DMS114 treated with DMSO at 0.1 percent for 48 hours (cell line): ENCODE measurements at regions not wholly inside any gene's neighbourhood (a gene's known extent, or its start where the extent isn't known, plus 50 kb on each side); places are given as distances from the start of the nearest gene placed in this dataset.
A peak's percentile ranks its signal among the peaks of the same experiment; 100 is the strongest.
"Not testable (repeated sequence)": the region's sequence is repeated elsewhere in the genome, so short reads cannot be mapped to it uniquely, and the experiment has no call there.

ENCODE experiments used
- DNase-seq: peaks from one replicate; lab custom pipeline; 2025; ENCODE audit not compliant: unreplicated experiment; lab: John Stamatoyannopoulos, UW

DNA sequence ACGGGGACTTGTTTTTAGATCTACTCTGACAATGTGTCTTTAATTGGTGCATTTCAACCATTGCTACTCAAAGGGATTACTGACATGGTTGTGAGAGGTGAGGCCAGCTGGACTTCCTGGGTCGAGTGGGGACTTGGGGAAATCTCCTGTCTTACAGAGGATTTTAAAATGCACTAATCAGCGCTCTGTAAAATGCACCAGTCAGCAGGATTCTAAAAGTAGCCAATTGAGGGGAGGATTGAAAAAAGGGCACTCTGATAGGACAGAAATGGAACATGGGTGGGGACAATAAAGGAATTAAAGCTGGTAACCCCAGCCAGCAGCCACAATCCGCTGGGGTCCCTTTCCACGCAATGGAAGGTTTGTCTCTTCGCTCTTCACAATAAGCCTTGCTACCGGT, 122.5 kb upstream of the SNRPN start:
- DNase-seq: no peak

DNA sequence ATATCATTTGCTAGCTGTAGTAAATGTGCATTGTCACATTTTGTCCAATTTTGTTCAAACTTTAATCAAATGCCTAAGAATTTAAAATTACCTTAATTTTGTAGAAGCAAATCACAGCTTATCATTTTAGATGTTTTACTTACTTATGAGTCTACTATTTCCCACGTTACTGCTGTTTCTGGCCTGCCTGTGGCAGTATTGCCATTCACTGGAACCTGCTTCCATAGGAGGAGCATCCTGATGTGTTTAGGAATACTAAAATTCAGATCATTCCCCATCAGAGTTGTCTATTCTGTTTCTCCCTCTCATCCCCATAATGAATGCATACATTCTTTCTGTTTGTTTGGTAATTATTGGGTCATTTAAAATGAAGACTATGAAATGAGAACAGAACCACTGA, 119.5 kb upstream of the SNRPN start:
- no peak for DNase-seq

DNA sequence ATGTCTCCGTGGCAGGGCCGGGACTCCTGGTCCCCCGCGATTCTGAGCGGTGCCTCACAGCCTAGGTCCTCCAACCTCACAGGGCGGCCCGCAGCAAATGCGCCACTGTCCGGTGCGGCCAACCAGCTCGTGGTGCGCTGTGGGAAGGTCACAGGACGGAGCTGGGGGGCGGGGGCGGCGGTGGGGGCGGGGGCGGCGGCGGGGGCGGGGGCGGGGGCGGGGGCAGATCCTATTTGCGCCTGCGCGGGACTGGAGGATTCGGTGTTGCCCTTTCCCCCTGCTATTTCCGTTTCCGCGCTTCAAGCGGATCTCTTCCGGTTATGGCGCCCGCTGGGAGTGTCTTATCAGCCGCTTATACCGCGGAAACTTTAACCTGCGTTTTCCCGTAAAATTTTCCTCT, 106.7 kb upstream of the SNRPN start:
- DNase-seq: peak; percentile 64

DNA sequence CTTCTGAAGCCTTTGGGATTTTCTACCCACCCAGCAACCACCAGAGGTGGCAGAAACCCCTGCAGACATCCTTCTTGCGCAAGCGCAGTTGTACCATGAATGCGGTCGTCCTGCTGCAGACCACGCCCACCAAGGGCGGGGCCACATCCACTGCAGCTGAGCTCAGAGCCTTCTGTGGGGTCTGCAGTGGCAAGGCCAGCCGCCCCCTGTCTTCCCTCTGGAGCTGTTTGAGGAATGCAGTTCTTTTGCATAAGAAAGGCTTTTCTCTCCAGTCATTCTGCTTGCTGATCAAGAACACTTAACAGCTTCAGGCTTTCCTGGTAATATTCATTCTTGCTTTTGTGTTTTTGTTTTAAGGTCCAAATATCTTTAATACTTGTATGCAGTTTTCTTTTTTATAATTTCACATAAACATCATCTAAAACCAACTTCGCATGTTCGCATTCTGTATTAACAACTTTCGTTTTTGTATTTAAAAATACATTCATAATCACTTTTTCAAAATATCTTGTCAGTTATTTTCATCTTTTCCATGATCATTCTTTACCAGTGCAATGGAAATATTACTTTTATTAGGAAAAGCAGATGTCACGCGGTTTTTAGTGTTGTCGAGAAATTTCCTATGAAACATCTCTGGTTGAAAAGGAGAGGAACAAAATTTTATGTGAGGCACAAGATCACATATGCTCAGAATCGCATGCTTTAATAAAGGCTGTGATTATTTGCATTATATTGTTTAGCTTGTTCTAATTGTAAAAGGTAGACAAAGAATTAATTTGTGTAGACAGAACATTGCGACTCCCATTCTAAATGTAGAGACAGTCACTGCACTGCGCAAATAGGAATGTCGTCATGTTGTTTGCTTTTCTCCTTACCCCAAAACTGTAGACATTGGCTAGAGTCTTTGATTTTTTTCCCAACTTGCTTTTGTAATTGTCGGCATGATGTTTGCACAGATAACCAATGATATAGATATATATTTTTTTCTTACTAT, 98.1 kb upstream of the SNRPN start:
- no peak for DNase-seq

DNA sequence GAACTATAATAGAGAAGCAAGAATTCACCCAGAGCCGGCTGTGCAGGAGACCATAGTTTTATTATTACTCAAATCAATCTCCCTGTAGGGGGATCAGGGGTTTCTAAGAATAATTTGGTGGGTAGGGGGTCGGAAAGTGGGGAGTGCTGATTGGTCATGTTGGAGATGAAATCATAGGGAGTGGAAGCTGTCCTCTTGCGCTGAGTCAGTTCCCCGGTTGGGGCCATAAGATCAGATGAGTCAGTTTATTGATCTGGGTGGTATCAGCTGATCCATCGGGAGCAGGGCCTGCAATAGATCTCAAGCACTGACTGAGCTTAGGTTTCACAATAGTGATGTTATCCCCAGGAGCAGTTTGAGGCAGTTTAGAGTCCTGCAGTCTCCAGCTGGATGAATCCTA, 97.0 kb upstream of the SNRPN start:
- no peak for DNase-seq

DNA sequence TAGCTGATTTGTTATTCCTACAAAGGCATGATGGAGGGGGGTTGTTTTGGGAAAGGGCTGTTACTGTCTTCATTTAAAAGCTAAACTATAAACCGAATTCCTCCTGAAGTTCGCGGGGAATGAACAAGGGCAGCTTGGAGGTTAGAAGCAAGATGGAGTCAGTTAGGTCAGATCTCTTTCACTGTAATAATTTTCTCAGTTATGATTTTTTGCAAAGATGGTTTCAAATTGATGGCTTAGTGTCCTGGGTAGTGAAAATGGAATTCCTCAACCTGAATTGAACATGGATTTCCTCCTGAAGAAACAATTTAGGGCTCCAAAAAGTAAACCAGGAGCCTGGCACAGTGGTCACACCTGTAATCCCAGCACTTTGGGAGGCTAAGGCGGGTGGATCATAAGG, 96.6 kb upstream of the SNRPN start:
- not testable (repeated sequence) for DNase-seq

DNA sequence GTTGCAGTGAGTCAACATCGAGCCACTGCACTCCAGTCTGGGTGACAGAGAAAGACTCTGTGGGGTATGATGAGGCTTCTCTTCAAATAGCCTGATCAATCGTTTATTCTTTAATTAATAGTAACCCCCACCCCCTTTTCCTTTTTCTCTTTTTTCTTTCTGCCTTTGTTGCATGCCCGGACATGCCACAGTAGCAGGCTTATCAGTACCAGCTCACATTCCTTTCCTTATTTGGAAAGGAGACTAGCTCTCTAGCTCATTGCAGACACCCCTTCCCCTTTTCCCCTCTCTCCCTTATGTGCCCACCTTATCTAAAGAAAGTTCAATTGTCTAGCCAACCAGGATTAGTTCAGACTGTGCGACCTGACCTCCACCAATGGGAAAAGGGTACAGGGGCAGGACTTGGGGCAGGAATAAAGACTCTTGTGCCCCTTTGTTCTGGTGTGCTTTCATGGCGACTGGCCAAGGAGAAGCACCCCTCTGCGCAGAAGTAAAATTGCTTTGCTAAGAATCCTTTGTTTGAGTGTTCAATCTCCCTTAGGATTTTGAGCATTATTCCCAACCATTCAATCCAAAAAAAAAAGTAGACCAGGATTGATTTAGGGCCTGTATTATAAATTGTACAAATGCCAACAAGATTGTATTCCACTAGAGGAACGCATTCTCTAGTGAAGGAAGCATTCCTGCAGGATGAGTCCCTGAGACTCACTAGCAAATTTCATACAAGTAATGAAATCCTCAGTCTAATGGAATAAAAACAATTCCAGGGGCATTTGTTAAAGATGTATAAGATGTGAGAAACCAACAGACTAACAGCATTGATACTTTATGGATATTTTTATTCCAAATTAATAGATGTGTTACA, 95.8 kb upstream of the SNRPN start:
- DNase-seq: no peak

DNA sequence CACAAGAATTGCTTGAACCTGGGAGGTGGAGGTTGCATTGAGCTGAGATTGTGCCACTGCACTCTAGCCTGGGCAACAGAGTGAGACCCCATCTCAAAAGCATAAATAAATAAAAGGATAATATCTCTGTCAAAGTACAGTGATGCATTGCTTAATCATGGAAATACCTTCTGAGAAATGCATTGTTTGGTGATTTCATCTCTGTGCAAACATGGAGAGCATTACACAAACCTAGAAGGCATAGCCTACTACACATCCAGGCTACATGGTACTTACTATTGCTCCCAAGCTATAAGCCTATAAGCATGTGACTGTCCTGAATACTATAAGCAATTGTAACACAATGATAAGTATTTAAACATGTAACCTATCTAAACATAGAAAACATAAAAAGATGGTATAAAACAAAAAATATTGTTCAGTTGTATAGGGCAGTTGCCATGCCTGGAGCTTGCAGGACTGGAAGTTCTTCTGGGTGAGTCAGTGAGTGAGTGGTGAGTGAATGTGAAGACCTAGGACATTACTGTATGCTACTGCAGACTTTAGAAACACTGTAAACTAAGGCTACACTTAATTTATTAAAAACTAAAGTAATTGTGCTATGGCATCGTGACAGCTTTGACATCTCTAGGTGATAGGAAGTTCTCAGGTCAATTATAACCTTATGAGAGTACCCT, 93.6 kb upstream of the SNRPN start:
- DNase-seq: no peak

DNA sequence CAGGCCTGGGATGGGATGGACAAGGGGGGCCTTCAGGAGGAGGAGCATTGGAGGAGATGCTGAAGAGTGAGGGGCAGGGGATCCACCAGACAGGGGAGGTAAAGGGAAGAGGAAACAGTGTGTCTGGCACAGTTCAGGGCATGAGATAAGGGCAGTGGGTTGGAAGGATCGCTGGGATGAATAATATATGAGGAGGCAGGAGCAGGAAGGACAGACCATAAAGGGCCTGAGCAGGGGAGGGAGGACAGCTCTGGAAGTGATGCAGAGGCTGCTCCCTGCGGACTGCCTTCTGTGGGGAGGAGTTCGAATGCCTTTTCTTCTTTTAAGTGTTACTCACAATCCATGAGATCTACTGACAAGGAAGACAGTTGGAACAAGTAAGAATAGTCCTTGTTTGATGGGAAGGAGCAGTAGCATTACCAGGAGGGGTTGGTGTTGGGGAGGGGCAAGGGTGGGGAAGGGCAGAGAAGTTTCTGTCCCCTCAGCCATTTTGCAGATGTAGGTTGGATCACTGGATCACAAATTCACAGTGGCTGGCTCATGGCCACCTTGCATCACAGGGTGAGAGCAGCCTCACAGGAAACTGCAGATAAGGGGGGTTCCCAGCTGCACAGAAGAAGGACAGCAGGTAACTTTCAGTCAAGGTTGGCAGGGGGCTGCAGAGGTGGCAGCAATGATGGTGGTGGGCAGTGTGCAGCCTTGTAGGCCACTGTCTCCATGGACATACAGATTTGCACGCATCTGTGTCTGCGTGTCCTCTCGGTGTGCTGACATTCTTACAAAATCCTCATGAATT, 91.9 kb upstream of the SNRPN start:
- no peak for DNase-seq

DNA sequence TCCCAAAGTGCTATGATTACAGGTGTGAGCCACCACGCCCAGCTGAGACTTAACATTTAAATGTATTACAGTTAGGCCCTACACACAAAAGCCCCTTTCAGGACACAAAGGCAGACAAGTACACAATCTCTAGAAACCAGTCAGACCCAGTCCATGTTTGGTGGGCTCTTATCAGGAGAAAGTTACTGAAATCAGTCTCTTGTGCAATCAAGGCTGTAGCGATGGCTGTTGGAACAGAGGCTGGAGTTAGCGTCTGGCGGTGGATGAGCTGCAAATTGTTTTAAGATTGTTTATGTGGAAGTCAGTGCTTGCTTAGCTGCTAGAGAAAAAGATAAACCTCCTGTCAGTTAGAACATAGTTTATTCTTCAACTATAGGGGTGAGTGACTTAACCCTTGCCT, 89.5 kb upstream of the SNRPN start:
- no peak for DNase-seq

DNA sequence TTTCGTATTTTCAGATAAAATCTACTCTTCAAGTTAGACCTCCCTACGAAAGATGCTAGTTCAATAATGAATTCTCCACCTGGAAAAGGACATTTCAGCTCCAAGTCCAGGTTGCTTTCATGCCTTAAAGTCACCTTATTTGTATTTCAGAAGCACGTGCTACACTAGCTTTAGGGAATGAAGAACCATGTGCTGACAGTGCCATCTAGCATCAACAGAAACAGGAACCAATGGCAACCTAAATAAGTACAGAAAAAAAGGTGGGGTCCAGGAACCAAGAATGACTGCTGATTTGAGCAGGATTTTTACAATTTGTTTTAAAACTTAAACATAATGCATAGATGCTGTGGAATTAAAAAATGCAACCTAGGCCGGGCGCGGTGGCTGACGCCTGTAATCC, 77.6 kb upstream of the SNRPN start:
- DNase-seq: peak; percentile 22

DNA sequence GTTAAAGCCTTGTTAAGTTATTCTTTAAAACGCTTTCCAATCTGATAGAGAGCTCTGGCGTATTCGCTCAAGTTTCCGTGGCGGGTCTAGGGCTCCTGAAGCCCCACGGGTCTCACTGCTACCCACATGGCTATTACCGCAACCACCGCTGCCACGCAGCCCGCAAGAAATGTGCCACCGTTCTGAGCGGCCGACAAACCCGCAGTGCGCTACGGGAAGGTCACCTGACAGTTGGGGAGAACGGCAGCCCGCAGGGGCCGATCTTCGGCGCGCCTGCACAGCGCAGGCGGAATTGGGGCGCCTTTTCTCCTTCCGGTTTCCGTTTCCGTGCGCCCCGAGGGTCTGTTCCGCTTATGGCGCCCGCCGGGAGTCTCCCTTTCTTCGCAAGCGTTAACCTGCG, 76.6 kb upstream of the SNRPN start:
- DNase-seq: peak; percentile 62

DNA sequence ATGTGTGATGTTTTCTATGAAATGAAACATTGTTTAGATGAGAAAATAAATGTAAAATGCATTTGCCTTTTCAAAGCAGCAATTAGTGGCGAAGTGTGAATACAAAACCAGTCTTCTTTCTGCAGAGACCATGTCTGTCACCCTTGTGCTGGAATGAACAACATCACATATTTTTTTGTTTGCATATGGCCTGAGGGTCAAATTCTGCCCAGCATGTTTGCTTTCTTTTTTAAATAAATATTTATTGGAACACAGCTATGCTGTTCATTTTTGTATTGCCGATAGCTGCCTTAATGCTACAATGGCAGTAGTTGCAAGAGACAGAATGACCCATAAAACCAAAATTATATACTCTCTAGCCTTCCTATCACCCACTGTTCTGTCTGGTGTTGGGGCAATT, 75.3 kb upstream of the SNRPN start:
- no peak for DNase-seq

DNA sequence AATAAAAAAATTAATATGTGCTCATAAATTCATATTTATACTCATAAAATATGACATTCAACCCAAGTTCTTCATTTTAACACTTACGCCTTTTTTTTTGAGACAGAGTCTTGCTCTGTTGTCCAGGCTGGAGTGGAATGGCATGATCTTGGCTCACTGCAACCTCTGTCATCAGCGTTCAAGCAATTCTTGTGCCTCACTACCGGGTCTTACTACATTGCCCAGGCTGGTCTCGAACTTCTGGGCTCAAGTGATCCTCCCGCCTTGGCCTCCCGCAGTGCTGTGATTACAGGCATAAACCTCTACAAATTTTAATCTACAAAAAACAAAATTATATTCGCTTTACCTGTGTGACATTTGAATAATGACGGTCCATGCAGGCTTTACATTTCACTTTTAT, 74.1 kb upstream of the SNRPN start:
- no peak for DNase-seq

DNA sequence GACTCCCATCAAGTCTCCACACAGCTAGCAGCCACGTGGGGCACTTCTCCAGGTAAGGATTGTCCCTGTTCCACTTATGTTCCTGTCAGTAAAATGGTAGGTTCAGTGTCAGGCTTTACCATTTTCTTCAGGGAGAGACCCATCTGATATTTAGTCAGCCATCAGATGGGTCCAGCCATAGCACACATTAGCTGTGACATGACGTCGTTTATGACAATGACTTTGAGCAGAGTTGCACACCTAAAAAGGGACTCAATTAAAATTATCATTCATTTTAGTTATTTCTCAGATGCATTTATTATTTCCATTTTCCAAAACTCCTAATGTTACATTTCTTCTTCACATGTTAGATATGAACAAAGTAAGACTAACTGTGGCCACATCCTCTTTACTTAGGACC, 68.2 kb upstream of the SNRPN start:
- DNase-seq: no peak

DNA sequence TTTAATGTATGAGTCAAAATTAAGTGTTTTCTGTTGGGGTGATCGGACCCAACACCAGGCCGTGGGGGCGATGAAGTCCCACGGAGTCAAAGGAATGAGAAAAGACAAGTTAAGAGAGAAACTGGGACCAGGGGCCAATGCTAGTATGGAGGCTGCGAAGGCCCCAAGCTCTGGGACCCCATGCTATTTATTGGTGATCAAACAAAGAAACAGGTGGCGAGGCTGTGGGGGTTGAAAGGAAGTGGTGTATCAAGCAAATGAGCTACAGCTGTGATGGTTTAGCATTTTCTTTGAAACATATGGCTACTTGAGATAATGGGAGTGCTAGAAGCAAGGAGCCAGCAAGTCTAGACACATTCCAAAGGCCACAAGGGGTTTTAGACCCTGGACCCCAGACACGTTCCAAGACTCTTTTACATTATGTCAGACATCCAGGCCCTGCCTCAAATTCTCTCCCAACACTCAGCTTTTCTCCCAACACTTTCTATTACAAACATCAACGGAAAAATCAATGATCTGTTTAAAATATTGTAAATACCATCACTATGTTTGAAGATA, 56.0 kb upstream of the SNRPN start:
- no peak for DNase-seq

DNA sequence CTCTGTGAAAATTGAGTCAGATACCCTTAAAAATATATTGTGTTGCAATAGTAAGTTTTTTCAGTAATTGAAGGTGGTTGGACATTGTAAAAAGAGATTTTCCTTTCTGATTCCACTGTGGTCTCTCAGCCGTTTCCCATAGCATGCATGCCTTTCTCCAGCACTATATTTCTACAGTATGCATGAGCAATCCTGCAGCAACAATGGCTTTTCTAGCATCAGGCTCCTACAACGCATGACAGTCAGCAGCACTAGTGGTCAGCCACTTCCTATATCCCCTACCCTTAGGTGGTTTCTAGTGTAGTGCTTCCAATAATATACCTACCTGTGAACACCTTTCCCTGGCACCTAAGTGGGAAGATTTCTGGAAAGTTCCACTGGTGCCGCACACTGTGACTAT, 55.4 kb upstream of the SNRPN start:
- DNase-seq: no peak

DNA sequence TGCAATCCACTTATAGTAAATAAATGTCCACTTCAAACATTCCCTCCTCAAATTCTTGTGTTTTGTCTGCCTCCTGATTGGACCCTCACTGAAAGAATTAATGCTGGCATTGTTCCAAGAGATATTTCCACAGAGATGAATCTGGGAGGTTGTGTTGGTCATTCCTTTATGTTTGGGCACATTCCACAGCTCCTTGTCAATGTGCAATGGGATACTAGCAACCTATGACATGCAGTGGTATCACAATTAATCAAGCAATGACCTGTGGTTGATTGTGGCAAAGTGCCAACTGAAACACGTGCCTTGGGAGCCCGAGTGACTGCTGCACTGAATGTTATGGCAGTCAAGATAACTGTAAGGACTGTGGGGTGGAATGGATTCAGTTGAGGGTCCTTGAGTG, 55.0 kb upstream of the SNRPN start:
- no peak for DNase-seq

DNA sequence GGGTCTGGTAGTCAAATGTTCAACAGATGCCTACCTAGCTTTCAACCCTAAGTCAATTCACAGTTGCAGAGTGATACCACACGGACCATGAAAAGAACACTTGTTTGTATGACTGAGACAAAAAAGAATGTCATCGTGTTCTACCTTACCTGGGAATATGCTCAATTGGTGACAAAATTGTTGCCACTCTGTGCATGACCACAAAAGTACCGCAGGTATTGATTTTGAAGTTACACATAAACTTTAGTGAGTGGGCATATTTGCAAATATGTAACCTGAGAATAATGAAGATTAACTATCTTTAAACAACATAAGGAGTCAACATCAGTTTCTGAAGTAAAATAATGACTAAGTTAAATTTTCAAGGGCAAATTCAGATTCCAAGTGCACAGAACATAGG, 53.4 kb upstream of the SNRPN start:
- no peak for DNase-seq
